Activated T-cell treated with anti-CD3 and anti-CD28 coated beads, Interleukin-2, amount 50 U/mL, for 24 hours (primary cell): ENCODE measurements at regions not wholly inside any gene's neighbourhood (a gene's known extent, or its start where the extent isn't known, plus 50 kb on each side); places are given as distances from the start of the nearest gene placed in this dataset.
"Not testable (repeated sequence)": the region's sequence is repeated elsewhere in the genome, so short reads cannot be mapped to it uniquely, and the experiment has no call there.

Experiments used
- DNase-seq: peaks from one replicate; pipeline ENCODE4 v3.0.0-alpha.2; 2020
- H3K27ac Mint-ChIP-seq: 2 replicates; pipeline ENCODE4 v1.8.0; 2020; ENCODE audit warnings: mild to moderate bottlenecking, mixed read lengths
- H3K27me3 Mint-ChIP-seq: 2 replicates; pipeline ENCODE4 v1.8.0; 2020; ENCODE audit warnings: mixed read lengths
- H3K36me3 Mint-ChIP-seq: 2 replicates; pipeline ENCODE4 v1.8.0; 2020; ENCODE audit warnings: low read depth, mixed read lengths
- H3K4me1 Mint-ChIP-seq: 2 replicates; pipeline ENCODE4 v1.8.0; 2020; ENCODE audit warnings: low read depth, mixed read lengths
- H3K4me3 Mint-ChIP-seq: 2 replicates; pipeline ENCODE4 v1.8.0; 2020; ENCODE audit warnings: mild to moderate bottlenecking, moderate library complexity, mixed read lengths
- H3K9me3 Mint-ChIP-seq: 2 replicates; pipeline ENCODE4 v1.8.0; 2020; ENCODE audit warnings: mixed read lengths

DNA sequence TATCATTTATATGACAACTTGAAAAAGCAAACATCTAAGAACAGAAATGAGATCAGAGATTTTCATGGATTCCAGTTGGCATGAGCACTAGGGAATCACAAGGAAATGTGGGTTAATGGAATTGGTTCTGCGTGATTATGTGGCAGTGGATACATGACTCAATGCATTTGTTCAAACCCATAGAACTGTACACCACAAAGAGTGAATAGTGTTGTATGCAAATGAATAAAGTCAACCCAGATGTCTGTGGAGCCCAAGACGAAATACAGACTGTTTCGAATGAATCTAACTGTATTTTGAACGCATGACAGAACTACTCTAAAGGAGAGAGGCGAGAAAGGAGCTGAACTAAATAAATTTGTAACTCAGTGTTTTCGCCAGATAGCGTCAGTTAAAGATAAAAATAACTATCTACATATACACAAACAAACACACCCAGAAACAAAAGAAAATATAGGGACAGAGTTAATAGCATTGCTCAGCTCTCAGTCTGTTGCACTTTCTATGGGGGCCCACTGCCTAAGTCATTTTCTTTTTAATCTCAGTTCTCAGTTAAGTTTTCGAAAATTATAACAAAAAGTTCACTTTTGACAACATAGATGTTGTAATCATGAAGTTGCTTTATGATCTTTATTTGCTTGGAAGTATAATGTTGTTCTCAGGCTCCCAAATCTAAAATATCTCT lies 636.7 kb upstream of the SEMA3D start:
- no peaks in the 10 kb centered on the region for H3K4me1 Mint-ChIP-seq
- H3K36me3 Mint-ChIP-seq: no peaks in the 10 kb centered on the region
- H3K9me3 Mint-ChIP-seq: no peaks in the 10 kb centered on the region
- DNase-seq: no peak
- no peaks in the 10 kb centered on the region for H3K27me3 Mint-ChIP-seq
- no peak overlapping the region for H3K4me3 Mint-ChIP-seq
- H3K27ac Mint-ChIP-seq: no peak overlapping the region

DNA sequence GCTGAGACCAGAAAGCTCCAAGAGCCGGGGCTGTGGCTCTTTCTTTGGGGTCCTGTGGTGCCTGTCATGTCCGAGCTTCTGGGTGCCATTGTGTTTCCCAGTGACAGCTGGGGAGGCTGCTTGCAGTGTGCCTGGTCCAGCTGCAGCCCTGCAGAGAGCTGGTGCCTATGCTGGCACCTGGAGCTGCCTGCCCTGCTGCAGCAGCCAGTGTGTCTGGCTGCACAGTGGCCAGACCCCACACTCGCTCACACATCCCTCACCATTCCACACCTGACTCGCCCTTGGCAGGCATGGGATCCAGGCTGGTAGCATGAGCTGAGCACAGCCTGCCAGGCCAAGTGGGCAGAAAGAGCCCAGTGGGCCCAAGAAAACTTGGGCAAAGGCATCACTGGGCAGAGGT lies 635.1 kb upstream of the SEMA3D start:
- Mint-ChIP-seq H3K27me3 (no peaks in the 10 kb centered on the region), H3K9me3 (no peaks in the 10 kb centered on the region), H3K4me3 (no peak overlapping the region), H3K36me3 (no peaks in the 10 kb centered on the region), H3K27ac (no peak overlapping the region), H3K4me1 (no peaks in the 10 kb centered on the region)
- DNase-seq: no peak

DNA sequence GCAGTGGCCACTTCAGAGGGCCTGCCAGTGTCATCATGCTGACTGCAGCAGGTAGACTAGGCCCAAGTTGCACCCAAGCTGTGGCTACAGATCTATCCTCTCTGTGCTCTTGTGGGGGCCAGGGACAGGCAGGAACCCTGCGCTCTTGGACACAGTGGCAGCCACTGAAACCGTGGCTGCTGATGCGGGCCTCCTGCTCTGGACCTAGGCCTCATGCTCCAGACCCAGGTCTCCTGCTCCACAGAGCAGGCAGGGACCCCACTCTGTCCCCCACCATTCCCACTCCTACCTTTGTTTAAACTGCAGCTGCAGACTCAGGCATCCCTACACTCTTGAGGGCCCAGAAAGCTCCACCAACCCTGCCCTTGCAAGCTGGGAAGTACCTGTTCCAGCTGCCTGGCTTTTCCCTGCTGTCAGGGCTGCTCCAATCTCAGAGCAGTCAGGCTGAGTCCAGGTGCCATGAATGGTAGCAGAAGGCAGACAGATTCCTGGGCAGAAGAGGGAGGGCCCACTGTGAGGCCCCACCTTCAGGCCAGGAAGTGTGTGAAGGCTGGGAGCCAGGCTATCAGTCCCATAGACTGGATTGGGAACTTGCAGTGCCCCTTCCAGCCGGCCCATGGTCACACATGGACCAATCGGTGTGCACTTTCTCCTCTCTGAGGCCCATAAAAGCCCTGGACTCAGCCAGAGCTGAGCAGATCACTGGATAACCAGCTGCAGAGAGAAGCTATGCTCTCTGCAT lies 634.0 kb upstream of the SEMA3D start:
- H3K4me1 Mint-ChIP-seq: no peaks in the 10 kb centered on the region
- H3K27me3 Mint-ChIP-seq: no peaks in the 10 kb centered on the region
- H3K4me3 Mint-ChIP-seq: no peak overlapping the region
- no peaks in the 10 kb centered on the region for H3K9me3 Mint-ChIP-seq
- H3K27ac Mint-ChIP-seq: no peak overlapping the region
- no peaks in the 10 kb centered on the region for H3K36me3 Mint-ChIP-seq
- no peak for DNase-seq

DNA sequence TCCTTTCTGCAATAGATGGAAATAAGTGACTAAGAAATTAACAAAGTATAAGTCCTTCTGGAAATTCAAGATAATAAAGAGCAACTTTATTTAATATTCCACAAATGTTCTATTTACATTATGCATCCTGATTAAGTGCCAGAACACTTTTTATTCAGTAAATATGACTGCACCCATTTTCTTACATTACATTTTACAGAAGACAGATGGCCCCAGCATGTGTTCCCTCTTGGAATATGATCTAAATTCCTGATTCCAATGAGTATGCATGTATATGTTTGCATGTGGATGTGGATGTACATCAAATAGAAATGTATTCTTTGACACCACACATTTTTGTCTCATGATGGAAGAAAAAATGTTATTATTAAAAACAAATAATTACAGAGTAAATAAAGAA lies 628.7 kb upstream of the SEMA3D start:
- Mint-ChIP-seq H3K4me3 (no peak overlapping the region), H3K9me3 (no peaks in the 10 kb centered on the region), H3K36me3 (no peaks in the 10 kb centered on the region), H3K4me1 (no peaks in the 10 kb centered on the region), H3K27me3 (no peaks in the 10 kb centered on the region), H3K27ac (no peak overlapping the region)
- DNase-seq: no peak

DNA sequence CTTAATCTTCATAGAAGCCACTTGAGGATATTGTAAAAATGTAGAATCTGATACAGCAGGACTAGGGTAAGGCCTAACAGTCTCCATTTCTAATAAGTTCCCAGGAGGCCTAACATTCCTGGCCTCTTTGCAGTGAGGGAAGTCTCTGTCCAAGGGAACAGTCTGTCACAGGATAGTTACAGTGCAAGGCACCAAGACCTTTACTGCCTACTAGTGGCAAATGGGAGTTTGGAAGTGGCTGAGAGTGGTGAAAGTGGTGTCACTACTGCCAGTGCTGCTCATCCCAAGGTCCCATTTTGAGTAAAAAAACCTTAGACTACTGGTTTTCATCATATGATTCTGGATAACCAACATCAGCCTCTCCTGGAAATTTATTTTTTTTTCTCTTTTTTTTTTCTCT lies 619.5 kb upstream of the SEMA3D start:
- H3K9me3 Mint-ChIP-seq: no peaks in the 10 kb centered on the region
- H3K36me3 Mint-ChIP-seq: no peaks in the 10 kb centered on the region
- H3K27ac Mint-ChIP-seq: no peak overlapping the region
- H3K27me3 Mint-ChIP-seq: no peaks in the 10 kb centered on the region
- no peaks in the 10 kb centered on the region for H3K4me1 Mint-ChIP-seq
- no peak for DNase-seq
- H3K4me3 Mint-ChIP-seq: no peak overlapping the region

DNA sequence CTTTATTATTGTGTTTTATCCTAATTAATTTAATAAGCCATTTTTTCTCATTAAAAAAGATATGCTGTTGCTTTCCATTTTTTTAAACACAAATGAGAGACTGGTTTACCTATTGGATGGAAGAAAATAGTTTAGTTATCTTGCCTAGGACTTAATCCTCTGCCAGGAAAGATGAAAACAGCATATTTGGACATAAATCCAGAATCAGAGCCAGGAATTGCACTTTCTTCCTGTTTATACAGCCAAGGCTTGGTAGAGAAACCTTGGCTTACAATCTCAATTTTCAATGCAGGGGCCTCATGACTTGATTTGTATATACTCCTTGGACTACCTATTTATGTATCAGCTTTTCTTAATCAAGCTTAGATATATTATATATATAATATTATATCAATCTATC lies 618.8 kb upstream of the SEMA3D start:
- H3K4me3 Mint-ChIP-seq: no peak overlapping the region
- no peaks in the 10 kb centered on the region for H3K36me3 Mint-ChIP-seq
- no peaks in the 10 kb centered on the region for H3K4me1 Mint-ChIP-seq
- DNase-seq: no peak
- no peaks in the 10 kb centered on the region for H3K9me3 Mint-ChIP-seq
- H3K27me3 Mint-ChIP-seq: no peaks in the 10 kb centered on the region
- no peak overlapping the region for H3K27ac Mint-ChIP-seq

DNA sequence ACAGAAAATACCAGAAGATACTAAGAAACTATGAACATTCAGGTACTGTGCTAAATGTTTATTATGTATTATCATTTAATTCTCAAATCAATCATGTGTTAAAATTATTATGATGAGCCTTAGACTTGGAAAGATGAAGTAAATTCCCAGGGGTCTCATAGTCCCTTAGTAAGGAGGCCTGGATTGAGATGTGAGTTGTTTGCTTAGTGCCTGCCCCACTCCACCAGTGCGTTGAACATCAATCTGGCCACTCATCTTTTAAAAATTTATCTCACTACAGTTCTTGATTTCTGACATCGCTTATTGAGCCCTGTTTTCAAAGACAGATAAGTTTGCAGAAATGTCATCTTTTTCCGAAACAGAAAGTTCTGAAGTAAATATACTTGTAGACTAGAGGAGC lies 618.4 kb upstream of the SEMA3D start:
- no peaks in the 10 kb centered on the region for H3K4me1 Mint-ChIP-seq
- no peak overlapping the region for H3K27ac Mint-ChIP-seq
- H3K27me3 Mint-ChIP-seq: no peaks in the 10 kb centered on the region
- no peak overlapping the region for H3K4me3 Mint-ChIP-seq
- no peak for DNase-seq
- no peaks in the 10 kb centered on the region for H3K36me3 Mint-ChIP-seq
- H3K9me3 Mint-ChIP-seq: no peaks in the 10 kb centered on the region

DNA sequence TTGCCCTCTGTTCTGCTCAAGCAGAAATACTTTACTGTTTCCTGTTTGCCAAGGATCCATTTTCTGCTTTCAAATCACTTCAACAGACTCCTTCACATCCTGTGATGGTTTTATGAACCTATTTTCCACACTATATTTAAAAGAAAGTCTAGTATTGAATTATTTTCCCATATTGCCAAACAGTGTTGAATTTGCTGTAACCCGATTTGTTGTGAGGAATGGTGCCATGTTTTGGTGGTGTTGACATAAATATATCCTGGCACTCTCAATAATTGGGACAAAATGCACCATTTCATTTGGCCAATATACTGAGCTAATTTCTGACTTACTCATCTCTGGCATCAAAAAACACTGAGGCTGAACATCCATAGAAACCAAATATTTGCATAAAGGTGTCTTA lies 615.4 kb upstream of the SEMA3D start:
- no peaks in the 10 kb centered on the region for H3K36me3 Mint-ChIP-seq
- DNase-seq: no peak
- H3K4me1 Mint-ChIP-seq: no peaks in the 10 kb centered on the region
- H3K9me3 Mint-ChIP-seq: peaks cover under 1% of the 10 kb centered on the region
- no peak overlapping the region for H3K4me3 Mint-ChIP-seq
- no peaks in the 10 kb centered on the region for H3K27me3 Mint-ChIP-seq
- no peak overlapping the region for H3K27ac Mint-ChIP-seq

DNA sequence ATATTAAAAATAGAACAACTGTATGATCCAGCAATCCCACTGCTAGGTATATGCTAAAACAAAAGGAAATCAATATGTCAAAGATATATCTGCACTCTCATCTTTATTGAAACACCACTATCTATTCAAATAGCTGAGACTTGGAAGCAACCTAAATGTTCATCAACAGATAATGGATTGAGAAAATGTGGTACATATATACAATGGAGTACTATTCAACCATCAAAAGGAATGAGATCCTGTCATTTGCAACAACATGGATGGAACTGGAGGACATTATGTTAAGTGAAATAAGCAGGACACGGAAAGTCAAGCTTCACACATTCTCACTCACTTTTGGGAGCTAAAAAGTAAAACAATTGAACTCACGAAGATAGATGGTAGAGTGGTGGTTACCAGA lies 610.1 kb upstream of the SEMA3D start:
- no peaks in the 10 kb centered on the region for H3K27me3 Mint-ChIP-seq
- no peak overlapping the region for H3K4me3 Mint-ChIP-seq
- H3K9me3 Mint-ChIP-seq: peaks cover 14% of the 10 kb centered on the region
- H3K36me3 Mint-ChIP-seq: no peaks in the 10 kb centered on the region
- no peak for DNase-seq
- no peak overlapping the region for H3K27ac Mint-ChIP-seq
- H3K4me1 Mint-ChIP-seq: no peaks in the 10 kb centered on the region

DNA sequence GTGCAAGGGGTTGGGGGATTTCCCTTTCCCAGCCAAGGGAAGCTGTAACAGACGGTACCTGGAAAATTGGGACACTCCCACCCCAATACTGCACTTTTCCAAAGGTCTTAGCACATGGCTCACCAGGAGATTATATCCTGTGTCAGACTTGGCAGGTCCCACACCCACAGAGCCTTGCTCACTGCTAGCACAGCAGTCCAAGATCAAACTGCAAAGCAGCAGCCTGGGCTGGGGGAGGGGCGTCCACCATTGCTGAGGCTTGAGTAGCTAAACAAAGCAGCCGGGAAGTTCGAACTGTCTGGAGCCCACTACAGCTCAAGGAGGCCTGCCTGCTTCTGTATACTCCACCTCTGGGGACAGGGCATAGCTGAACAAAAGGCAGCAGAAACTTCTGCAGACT lies 604.2 kb upstream of the SEMA3D start:
- H3K9me3 Mint-ChIP-seq: peaks cover 12% of the 10 kb centered on the region
- not testable (repeated sequence) for H3K4me1 Mint-ChIP-seq, H3K27ac Mint-ChIP-seq, H3K4me3 Mint-ChIP-seq, DNase-seq, H3K36me3 Mint-ChIP-seq, H3K27me3 Mint-ChIP-seq

DNA sequence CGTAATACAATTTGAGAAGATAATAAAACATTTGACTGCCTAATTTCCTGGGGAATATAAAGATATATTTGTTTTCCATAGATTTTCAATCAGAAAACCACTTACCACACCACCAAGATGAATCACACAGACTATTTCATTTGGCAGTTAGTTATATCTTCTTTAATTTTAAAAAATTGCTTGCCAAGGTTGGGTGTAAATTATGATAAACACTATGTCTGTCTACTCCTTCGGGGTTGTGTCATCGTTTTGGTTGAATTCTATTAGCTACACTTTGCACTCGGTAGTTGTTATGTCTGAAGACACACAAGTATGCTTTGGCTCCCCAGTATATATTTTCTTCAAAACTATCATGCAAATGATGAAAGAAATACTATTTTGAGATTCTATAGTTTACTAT lies 594.8 kb upstream of the SEMA3D start:
- Mint-ChIP-seq H3K36me3 (no peaks in the 10 kb centered on the region), H3K4me1 (no peaks in the 10 kb centered on the region), H3K27me3 (no peaks in the 10 kb centered on the region), H3K9me3 (peaks cover 9% of the 10 kb centered on the region), H3K27ac (no peak overlapping the region), H3K4me3 (no peak overlapping the region)
- no peak for DNase-seq

DNA sequence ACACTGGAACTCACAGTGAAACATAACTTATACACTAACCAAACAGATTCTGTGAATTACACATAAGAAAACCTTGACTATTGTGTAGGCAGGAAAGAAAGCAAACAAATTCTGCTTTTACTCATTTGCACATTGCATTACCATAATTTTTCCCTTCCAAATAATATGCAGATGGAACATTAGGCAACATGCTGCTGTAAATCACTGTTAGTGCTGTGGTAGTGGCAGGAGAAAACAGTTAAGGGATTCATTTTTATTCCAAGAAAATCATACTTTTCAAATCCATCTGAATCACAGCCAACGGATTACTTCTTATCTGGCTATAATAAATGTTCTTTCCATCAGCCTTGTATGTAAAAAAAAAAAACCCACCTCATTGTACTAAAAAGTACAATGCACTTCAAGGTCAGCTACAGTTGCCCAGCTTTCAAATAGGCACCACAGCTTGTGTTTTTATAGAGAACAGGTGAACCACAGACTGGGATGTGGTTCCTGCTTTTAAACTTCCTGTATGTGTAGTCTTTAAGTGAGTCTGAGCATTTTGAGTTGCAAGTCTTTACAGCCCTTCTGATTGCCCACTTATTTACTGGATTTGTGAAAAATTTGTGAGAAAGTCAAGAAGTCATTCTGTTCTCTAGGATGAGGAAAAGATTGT lies 590.0 kb upstream of the SEMA3D start:
- H3K36me3 Mint-ChIP-seq: no peaks in the 10 kb centered on the region
- H3K4me3 Mint-ChIP-seq: no peak overlapping the region
- DNase-seq: no peak
- H3K9me3 Mint-ChIP-seq: no peaks in the 10 kb centered on the region
- no peaks in the 10 kb centered on the region for H3K4me1 Mint-ChIP-seq
- H3K27ac Mint-ChIP-seq: no peak overlapping the region
- no peaks in the 10 kb centered on the region for H3K27me3 Mint-ChIP-seq

DNA sequence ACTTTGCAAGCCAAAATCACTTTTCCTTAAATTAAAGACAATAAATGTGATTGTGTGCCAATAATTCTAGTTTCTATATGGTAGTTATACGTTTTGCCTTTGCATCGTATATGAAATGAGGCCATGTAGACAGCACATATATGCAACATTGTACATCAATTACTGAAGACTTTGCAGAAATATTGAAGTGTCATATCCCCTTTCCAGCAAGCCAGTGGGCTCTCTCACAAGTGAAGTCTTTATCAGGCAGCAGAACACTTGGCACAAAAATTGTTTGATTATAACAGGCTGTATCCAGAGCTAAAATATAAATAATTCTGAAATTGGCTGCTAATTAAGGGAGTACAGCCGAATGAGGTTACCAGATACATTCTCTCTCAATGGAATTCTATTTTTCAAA lies 588.6 kb upstream of the SEMA3D start:
- no peak for DNase-seq
- Mint-ChIP-seq H3K4me3 (no peak overlapping the region), H3K36me3 (no peaks in the 10 kb centered on the region), H3K9me3 (no peaks in the 10 kb centered on the region), H3K27me3 (no peaks in the 10 kb centered on the region), H3K4me1 (no peaks in the 10 kb centered on the region), H3K27ac (no peak overlapping the region)

DNA sequence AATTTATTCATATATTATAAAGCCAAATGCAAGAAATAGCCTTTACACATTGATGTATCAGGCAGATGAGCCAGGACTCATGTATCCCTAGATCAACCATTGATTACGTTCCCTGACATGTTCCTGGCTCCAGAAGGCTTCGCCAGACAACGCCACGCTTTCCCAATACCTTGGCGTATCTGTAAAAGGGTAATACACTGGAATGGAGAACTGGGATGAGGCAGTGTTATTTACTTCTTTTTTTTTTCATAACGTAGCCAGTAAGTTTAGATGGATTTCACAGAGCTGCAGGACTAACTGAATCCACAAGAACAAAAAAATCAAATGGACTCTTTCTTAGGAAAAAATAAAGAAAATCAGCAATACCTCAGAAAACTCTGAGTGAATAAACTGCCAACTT lies 588.1 kb upstream of the SEMA3D start:
- no peaks in the 10 kb centered on the region for H3K9me3 Mint-ChIP-seq
- H3K27me3 Mint-ChIP-seq: no peaks in the 10 kb centered on the region
- no peak overlapping the region for H3K27ac Mint-ChIP-seq
- H3K36me3 Mint-ChIP-seq: no peaks in the 10 kb centered on the region
- no peaks in the 10 kb centered on the region for H3K4me1 Mint-ChIP-seq
- DNase-seq: no peak
- H3K4me3 Mint-ChIP-seq: no peak overlapping the region

DNA sequence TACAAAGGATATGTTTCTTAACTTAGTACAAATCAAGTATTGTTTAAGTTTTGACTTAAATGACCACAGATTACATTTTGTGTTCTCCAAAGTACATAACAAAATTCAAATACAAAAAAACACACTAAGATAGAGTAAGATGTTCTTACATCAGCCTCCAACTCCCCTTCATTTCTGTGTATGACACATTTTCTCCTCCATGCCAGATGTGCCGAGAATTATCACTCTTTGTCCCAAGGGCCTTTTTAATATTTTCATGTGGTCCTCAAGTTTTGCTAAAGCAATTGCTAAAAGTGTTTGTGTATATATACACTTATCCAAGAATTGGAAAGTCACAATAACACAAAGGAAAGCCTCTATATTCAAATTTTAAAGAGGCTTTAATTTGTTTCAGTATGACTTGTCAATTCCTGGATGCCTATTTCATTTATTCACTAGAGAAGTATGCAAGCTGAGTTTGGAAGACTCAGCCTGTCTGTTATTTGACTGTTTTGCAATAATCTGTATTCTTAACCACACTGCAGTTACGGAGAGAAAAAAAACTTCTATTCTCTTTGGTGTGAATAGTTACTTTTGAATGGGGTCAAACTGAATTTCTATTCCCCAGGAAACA lies 586.4 kb upstream of the SEMA3D start:
- no peak overlapping the region for H3K27ac Mint-ChIP-seq
- no peaks in the 10 kb centered on the region for H3K27me3 Mint-ChIP-seq
- H3K4me3 Mint-ChIP-seq: no peak overlapping the region
- no peaks in the 10 kb centered on the region for H3K4me1 Mint-ChIP-seq
- H3K9me3 Mint-ChIP-seq: no peaks in the 10 kb centered on the region
- no peaks in the 10 kb centered on the region for H3K36me3 Mint-ChIP-seq
- no peak for DNase-seq
